GM18870 (cell line): ENCODE measurements at regions not wholly inside any gene's neighbourhood (a gene's known extent, or its start where the extent isn't known, plus 50 kb on each side); places are given as distances from the start of the nearest gene placed in this dataset.

Experiments
- ATAC-seq: cut with Tn5 transposase; IDR thresholded peaks from one replicate; pipeline ENCODE4 v1.9.1; 2021; ENCODE audit warnings: moderate library complexity; ENCODE audit not compliant: unreplicated experiment

DNA sequence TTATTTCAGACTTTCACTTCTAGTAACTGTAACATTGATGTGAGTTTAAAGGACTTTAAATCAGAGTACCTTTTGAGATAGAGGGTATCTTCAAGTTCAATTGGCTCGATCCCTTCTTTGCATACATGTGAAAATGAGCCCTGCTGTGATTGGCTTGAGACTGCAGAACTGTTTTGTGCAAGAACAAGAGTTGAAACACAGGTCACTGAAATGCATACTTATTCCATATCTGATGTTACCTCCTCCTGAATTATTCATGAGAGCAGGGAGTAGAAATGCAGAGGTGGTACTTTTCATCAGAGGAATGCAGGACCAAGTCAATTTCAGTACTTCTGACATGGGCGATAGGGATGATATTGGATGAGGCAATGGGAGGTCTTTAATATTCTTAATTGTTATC is 459.5 kb downstream of the TLR4 start:
- ATAC-seq, result no peak

DNA sequence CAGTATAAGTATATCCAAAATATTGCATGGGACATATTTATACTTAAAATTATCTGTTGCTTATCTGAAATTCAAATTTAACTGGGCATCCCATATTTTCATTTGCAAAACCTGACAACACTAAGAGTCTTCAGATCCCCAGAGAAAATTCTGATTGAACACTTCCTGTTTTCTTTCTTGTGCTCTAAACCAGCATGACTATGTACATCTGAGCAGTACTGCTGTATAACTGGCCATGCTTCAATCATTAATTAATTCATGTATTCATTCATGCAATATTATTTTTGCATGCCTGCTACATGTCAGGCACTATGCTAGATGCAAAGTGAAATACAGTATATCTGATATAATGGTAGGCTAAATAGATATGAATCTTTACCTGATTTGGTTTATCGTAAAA is 461.2 kb downstream of the TLR4 start:
- ATAC-seq, result no peak

DNA sequence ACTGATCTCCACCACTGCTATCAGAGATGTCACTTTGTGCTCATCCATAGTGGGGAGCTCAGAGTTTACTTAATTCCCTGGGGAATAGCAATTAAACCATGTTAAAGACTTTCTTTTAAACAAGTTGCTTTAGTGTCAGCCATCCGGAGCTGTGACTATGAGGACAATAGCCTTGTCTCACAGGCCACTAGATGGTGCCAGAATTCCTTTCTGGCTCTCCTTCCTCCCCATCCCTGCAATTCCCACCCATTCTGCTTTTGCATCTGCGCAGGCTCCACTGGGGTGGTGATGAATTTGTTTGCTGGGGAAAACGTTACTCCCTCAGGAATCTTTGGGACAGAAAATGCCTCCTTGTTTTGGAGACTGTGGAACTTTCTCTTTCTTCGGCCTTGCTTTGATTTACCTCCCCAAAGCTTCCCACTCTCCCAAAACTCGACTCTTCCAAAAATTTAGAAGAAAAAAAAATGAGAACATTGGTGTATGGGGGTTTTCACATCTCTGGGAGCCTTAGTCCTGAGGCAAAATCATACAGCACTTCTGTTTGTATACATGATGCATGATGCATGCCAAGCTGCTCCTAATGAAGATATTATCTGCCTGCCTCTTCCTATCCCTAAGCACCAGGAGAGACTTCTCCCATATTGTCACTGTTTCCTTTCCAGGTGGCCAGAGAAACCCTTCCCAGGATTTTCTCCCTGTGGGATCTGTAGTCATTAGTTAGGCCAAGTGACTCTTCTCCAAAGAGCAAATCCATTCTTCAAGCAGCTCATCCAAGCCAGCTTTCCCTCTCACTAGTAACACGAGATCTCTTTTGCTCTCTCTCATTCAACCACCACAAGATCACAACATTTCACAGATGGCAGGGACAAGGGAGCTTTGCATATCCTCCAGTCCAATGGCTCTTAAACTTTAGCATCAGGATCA is 466.1 kb downstream of the TLR4 start:
- no peak for ATAC-seq

DNA sequence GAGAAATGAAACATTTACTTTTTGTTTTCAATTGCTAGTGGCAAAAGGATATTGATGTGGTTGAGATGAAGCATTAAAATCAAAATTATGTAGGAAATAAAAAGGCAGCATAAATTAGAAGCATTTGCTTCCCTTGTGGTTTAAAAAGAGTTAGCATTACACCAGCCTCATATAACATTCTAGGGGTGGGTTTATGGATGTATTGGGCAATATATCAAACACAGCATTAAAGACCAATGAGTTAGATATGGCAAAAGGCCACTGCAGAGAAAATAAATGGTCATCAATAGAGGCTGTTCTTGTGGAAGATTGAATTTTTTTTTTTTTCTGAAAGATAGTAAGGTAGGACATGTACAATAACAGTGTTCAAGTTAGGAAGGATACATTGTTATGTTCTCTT is 473.0 kb downstream of the TLR4 start:
- no peak for ATAC-seq

DNA sequence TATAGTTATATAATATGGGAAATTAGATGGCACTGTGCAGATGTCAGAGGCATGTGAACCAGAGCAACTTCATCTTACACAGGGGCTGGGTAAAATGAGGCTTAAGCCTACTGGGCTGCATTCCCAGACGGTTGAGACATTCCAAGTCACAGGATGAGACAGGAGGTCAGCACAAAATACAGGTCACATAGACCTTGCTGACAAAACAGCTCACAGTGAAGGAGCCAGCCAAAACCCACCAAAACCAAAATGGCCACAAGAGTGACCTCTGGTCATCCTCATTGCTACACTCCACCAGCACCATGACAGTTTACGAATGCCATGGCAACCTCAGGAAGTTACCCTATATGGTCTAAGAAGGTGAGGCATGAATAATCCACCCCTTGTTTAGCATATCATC is 479.4 kb downstream of the TLR4 start:
- ATAC-seq, result no peak

DNA sequence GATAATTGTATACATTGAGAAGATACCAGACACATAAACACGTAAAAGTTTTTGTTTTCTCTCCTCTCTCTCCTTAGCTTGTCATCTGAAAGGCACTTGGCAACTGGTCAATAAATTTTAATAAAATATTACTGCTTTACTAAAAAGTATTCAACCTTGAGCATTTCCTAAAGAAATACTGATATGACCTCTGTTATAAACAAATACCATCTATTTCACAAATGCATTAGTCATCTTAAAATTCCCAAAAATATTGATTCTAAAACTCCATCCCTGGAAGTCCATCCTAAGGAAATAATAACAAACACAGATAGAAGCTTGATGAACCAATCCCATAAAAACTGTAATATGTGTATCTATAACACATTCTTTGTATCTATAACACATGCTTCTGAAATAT is 483.2 kb downstream of the TLR4 start:
- ATAC-seq, result no peak

DNA sequence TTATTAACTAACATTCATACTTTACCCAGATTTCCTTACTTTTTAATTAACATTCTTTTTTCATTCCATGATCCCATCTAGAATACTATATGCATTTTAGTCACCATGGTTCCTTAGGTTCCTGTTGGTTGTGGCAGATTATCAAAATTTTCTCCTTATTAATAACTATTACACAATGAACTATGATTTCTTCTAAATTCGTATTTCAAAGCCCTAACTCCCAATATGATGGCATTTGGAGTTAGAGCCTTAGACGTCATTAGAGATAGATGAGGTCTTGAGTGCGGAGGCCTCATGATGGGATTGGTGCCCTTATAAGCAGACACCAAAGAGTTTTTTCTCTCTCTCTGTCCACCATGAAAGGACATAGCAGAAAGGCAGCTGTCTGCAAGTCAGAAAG is 485.4 kb downstream of the TLR4 start:
- no peak for ATAC-seq

DNA sequence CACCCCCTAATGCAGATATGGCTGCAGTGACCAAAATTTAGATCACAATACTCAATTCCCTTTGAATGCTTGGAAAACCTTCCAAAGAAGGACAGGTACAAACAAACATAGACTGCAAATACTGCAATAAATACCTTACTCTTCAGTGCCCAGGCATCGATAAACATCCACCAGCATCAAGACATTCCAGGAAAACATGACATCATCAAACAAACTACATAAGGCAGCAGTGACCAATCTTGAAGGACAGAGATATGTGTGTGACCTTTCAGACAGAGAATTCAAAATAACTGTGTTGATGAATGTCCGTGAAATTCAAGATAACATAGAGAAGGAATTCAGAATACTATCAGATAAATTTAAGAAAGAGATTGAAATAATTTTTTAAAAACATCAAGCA is 488.6 kb downstream of the TLR4 start:
- ATAC-seq, result no peak

DNA sequence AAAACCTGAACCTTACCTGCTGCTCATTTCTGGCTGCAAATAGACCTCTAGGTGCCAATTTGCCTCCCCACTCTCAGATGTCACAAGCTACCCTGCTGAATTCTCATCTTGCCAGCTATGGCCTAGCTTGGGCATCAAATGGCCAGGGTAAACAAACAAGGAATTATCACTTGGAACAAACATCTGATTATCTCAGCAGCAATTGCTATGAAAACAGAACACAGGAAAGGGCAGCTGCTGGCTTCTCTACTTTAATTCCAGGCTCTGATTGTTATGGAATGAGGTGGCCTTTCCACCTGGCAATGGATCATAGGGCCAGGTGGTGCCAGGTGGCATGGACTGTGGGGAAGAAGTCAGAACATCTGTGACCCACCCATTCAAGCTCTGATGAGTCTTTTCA is 505.1 kb downstream of the TLR4 start:
- ATAC-seq, result no peak

DNA sequence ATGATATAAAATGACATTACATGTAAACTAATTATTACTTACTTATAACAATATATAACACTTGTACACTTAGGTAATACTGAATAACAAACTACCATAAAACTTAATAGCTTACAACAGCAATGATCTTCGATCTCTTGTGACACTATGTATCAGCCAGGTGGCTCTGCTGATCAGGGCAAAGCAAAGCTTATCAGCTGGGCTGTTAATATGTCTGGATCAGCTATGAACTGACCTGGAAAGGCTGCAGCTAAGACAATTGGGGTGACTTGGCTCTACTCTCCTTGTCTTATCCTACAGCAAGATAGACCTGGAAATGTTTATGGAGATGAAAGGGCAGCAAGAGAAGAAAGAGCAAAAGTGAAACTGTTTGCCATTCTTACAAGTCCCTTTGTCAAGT is 511.3 kb downstream of the TLR4 start:
- no peak for ATAC-seq

DNA sequence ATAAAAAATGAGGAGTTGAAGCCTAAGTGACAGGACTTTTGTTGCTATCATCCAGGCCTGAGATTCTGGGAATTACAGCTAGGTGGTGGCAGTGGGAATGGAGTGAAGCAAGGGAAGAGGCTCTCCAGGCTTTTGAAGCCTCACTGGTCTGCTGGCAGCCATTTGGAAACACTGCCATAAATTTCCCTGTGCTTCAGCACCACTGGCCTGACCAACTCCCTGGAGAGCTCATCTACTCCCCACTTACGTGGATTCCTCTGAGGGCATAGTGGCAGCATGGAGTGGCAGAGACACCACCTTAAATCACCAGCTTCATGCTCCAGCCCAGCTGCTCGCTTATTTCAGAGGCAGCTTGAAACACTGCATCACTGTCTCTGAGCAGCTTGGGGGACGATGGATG is 518.2 kb downstream of the TLR4 start:
- no peak for ATAC-seq

DNA sequence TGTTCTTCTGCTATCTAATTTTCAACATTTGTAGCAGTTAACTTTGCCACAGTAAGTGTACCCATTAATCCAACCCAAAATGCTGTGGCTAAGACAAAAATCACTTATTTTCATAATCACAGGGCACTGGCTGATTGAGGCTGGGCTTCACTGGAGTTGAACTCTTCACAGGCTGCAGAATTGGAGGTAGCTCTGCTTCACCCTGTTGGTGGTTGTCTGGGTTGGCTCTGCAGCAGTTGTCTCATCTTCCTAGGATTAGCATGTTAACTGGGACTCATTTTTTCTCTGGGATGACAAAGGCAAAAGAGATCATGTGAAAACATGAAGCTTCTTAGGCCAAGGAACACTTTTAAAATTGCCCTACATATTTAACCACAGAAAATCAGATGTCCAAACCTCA is 518.9 kb downstream of the TLR4 start:
- no peak for ATAC-seq

DNA sequence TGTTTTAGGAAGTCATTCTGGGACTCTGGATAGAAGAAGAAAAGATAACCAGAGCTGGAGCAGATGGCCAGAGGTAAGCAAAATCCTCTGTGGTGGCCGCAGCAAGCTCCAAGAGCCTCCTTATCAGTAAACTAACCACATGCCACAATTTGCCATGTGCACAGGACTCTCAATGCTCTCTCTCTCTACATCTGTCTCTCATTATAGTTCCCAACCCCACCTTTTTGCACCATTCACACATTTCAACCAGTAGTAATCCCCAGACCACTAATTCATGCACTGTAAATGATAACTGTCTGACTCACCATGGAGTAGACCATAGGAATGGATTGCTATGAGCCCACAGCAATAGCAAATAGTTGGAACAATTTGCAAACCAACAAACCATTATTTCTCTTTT is 526.1 kb downstream of the TLR4 start:
- ATAC-seq, result no peak

DNA sequence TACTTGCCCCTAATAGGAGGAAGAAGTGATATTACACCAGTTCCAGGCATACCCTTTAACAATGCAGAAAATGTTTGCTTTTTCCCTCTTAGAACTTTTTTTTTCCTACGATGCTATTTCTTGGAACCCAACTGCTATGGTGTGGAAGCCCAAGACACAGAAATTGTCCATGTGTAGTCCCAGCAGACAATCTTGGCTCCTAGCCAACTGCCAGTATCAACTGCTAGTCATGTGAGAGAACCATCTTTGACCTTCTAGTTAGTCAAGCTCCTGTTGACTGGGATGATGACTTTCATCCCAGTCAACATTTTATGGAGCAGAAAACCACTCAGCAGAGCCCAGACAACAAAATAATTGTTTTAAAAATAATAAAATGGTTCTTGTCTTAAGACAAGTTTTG is 532.4 kb downstream of the TLR4 start:
- ATAC-seq, result no peak

DNA sequence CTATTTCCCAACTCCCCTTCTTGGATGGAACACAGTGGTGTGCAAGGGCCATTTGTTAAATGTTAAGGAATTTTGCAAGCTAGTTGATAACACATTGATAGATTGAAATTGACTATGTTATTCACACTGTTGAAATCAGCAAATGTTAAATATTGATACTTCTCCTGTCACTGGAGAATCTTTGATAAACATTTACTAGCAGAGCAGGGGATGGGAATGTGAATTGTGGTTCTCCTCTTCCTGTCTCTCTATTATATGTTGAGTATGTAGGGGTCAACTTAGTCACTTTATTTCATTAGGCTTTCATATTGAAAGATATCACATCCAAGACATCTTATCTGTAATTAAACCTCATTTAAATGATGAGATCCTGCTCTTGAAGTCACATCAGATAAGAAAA is 533.9 kb downstream of the TLR4 start:
- no peak for ATAC-seq

DNA sequence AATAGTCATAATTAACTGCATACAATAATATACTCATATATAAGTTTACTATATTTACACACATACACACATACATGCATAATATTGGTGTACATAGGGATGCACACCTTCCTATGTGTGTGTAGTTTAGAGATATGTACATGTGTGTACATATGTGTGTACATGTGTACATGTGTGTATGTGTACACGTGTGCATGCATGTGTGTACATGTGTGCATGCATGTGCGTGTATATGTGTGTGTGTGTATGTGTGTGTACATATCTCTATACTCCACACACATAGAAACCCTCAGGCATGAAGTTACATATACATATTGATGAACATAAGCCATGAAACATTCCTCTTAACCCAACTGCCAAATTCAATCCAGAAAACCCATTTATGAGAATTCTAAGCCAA is 547.8 kb downstream of the TLR4 start:
- ATAC-seq, result no peak

DNA sequence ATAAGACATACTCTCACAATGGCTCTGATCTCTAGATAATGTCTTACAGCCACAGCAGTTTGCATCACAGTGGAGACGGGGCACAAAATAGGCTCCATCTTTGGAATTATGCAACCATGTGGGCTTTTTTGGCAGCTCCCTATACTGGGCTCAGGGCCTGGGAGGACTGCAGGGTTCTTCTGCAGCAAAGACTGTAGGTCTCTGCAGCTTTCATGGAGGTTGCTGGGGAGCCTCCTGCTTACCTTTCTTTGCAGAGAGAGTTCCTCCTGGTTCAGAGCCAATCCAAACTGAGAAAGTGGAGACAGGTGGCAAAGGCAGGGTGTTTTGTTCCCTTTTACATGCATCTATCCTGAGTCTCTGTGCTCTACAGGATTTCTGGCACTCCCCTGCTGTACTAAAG is 558.0 kb downstream of the TLR4 start:
- no peak for ATAC-seq

DNA sequence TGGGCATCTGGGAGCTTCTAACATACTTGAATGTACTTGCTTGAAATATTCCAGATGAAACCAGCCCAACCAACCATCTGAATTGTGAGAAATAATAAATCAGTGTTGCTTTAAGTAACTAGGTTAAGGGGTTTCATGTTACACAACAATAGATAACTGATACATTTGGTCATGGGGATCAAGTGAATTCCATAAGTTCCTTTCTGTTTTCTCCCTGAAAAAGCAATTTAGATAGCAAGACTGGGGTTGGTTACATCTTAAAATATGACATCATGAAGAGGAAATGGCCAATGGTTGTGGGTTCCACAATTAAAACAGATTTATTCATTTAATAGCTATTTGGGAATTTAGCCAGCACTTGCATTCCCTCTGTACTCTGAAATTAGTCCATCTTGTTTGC is 559.7 kb downstream of the TLR4 start:
- no peak for ATAC-seq

DNA sequence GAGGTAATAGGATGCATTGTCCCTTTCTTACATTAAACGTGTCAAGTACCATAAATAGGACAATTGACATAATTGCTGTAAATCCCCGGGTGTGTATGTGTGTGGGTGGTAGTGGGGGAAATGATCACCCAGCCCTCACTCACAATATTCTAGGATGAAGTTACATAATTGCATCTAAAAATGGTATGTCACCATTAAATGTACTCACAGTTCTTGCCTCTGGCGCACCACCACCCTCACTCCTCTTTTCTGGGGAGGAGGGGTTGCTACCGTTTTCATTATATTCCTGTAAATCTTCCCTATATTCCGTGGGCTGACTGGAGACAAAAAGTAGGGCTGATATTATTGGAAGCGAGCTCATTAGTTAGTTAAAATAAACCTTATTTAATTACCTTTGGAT is 563.8 kb downstream of the TLR4 start:
- ATAC-seq, result no peak

DNA sequence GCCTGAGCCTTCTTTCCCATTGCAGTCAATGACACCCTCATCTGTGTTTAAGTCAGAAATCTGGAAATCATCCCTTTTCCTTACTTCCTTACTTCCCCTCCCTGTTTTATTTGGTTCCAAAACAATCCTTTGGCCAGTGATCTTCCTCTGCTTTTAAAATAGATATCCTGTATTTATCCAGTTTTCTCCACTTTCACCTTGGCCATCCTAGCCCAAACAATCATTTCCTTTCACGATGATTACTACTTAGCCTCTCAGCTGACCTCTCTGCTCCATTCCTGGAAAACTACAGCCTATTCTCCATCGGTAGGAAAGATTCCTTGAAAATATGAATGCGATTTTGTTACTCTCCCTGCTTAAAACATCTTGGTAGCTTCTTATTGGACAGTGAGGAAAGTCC is 565.4 kb downstream of the TLR4 start:
- no peak for ATAC-seq

DNA sequence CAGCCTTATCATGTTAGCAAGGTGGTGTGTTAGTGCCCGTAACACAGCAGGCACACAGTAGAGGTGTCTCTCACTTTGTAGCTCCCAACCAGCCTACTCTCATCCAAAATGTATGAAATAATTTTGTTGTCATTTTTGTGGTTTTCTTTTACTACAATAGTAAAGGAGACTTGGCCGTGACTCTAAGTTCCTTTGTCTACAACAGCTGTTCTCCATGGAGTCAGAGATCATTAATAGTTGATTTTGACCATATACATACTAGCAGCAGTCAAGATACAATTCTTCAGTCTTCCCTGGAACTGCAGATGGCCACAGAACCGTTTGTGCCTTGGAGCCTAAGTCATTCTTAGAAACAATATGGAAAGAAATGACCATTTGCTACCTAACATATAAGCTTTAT is 567.1 kb downstream of the TLR4 start:
- no peak for ATAC-seq

DNA sequence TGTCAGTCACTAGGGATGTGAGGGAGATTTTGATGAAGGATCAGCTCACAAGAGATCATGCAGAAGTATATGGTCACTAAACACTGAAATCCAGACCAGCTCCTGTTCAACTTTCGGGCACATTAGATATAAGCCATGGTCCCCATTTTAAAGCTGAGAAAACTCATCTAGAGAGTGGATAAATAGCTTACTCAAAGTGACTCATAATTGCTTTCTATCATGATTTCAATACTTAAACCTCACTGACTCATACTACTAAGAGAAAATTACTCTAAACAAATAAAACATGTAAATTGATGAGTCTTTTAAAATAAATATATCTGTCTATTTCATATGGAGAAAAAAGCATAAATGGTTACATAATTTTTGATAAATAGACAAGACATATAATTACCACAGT is 567.7 kb downstream of the TLR4 start:
- ATAC-seq, result no peak

DNA sequence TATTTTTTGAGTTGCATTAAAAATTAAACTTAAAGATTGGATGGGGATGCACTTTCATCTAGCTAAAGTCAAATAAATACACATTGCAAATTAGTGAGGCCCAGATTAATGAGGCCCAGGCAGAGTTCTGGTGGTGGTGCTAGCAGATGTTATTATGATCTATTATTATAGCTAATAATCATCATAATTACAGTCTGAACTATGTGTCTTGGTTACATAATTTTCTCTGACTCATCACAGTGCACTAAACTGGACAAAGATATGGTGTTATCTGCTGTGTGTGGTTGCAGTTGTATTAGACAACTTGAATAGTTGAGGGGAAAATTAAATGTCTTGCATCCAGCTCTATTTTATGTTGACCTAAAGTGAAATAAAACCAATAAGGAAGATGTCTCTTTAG is 568.8 kb downstream of the TLR4 start:
- ATAC-seq, result no peak
